OCI-LY3 (cell line): ENCODE measurements at regions not wholly inside any gene's neighbourhood (a gene's known extent, or its start where the extent isn't known, plus 50 kb on each side); places are given as distances from the start of the nearest gene placed in this dataset.

Experiments
- H2AFZ ChIP-seq: fragments of 200-600, 300-600 bp; shearing (Covaris generic); 2 replicates; pipeline ENCODE4 v1.6.0; 2014; ENCODE audit warnings: antibody characterized with exemption, low read depth, low read length
- H3K27ac ChIP-seq: fragments of 200-600, 300-600 bp; sonication (generic); 2 replicates; pipeline ENCODE4 v1.5.1; 2014; ENCODE audit warnings: mild to moderate bottlenecking, low read length, moderate library complexity, mixed read lengths
- H3K27me3 ChIP-seq: fragments of 200-600, 300-600 bp; sonication (generic); 2 replicates; pipeline ENCODE4 v1.6.1; 2014; ENCODE audit warnings: low read depth, low read length, mixed read lengths
- H3K36me3 ChIP-seq: fragments of 200-600, 300-600 bp; sonication (generic); replicated peaks from 2 replicates; pipeline ENCODE3; 2014; ENCODE audit warnings: low read depth, low read length, mixed read lengths
- H3K4me1 ChIP-seq: fragments of 300-600, 200-600 bp; sonication (generic); 2 replicates; pipeline ENCODE4 v1.6.1; 2014; ENCODE audit warnings: low read length, mixed read lengths
- H3K4me2 ChIP-seq: fragments of 200-600, 300-600 bp; sonication (generic); 2 replicates; pipeline ENCODE4 v1.6.1; 2014; ENCODE audit warnings: low read length, mixed read lengths
- H3K4me3 ChIP-seq: fragments of 300-600, 200-600 bp; sonication (generic); 2 replicates; pipeline ENCODE4 v1.5.1; 2014; ENCODE audit warnings: antibody characterized with exemption, mild to moderate bottlenecking, low read length, moderate library complexity
- H3K79me2 ChIP-seq: fragments of 300-600, 200-600 bp; shearing (Covaris generic); 2 replicates; pipeline ENCODE4 v1.6.1; 2014; ENCODE audit warnings: mild to moderate bottlenecking, low read length, mixed read lengths
- H3K9ac ChIP-seq: fragments of 300-600, 200-600 bp; shearing (Covaris generic); 2 replicates; pipeline ENCODE4 v1.6.0; 2014; ENCODE audit warnings: mild to moderate bottlenecking, low read length, moderate library complexity
- H3K9me3 ChIP-seq: fragments of 200-600, 300-600 bp; shearing (Covaris generic); 2 replicates; pipeline ENCODE4 v1.6.1; 2014; ENCODE audit warnings: low read length, mixed read lengths; ENCODE audit not compliant: insufficient read depth
- H4K20me1 ChIP-seq: fragments of 200-600, 300-600 bp; sonication (generic); 2 replicates; pipeline ENCODE4 v1.6.1; 2016; ENCODE audit warnings: low read length, mixed read lengths; ENCODE audit not compliant: insufficient read depth
- EZH2phosphoT487 ChIP-seq: fragments of 200-600 bp; shearing (Covaris generic); IDR thresholded peaks from 2 replicates; pipeline ENCODE4 v1.6.1; 2018; ENCODE audit warnings: antibody characterized with exemption, mixed run types, low read depth
- TF ChIP-seq, protein P1 (sequence below): fragments of 200-600, 300-600 bp; sonication (generic); IDR thresholded peaks from 2 replicates; pipeline ENCODE4 v1.5.1; 2014; ENCODE audit warnings: antibody characterized with exemption, low read length, low read depth

DNA sequence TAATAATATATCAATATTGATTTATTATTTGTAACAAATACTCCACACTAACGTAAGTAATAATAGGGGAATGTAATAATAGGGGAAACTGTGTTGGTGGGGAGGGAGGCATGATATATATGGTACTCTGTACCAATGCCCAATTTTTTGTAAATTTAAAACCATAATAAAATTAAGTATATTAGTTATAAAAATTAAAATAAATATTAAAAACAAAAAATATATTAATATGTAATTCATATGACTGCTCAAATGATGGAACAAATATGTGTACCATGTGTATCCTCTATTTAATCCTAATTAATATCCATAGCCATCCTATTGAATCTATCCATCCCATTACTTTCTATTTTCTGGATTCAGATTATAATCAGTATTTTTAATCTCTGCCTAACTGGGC lies 578.0 kb downstream of the KCNA4 start:
- H3K27me3 ChIP-seq = no peaks in the 10 kb centered on the region
- H4K20me1 ChIP-seq = no peaks in the 10 kb centered on the region
- H3K27ac ChIP-seq = no peak overlapping the region
- H3K9me3 ChIP-seq = no peaks in the 10 kb centered on the region
- no peak overlapping the region for H3K4me2 ChIP-seq
- no peak overlapping the region for H3K9ac ChIP-seq
- no peak overlapping the region for H3K4me3 ChIP-seq
- H3K36me3 ChIP-seq = no peaks in the 10 kb centered on the region
- H3K4me1 ChIP-seq = no peaks in the 10 kb centered on the region
- no peaks in the 10 kb centered on the region for H3K79me2 ChIP-seq
- no peak overlapping the region for H2AFZ ChIP-seq
- no peak for TF ChIP-seq EZH2phosphoT487
- TF ChIP-seq, protein P1, sequence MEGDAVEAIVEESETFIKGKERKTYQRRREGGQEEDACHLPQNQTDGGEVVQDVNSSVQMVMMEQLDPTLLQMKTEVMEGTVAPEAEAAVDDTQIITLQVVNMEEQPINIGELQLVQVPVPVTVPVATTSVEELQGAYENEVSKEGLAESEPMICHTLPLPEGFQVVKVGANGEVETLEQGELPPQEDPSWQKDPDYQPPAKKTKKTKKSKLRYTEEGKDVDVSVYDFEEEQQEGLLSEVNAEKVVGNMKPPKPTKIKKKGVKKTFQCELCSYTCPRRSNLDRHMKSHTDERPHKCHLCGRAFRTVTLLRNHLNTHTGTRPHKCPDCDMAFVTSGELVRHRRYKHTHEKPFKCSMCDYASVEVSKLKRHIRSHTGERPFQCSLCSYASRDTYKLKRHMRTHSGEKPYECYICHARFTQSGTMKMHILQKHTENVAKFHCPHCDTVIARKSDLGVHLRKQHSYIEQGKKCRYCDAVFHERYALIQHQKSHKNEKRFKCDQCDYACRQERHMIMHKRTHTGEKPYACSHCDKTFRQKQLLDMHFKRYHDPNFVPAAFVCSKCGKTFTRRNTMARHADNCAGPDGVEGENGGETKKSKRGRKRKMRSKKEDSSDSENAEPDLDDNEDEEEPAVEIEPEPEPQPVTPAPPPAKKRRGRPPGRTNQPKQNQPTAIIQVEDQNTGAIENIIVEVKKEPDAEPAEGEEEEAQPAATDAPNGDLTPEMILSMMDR = no peak

- H3K27me3 ChIP-seq = no peaks in the 10 kb centered on the region
- no peak for TF ChIP-seq EZH2phosphoT487
- TF ChIP-seq, protein P1 = no peak
- H3K27ac ChIP-seq = no peak overlapping the region
- no peaks in the 10 kb centered on the region for H3K36me3 ChIP-seq
- no peaks in the 10 kb centered on the region for H4K20me1 ChIP-seq
- no peaks in the 10 kb centered on the region for H3K9me3 ChIP-seq
- no peak overlapping the region for H2AFZ ChIP-seq
- no peaks in the 10 kb centered on the region for H3K79me2 ChIP-seq
- no peaks in the 10 kb centered on the region for H3K4me1 ChIP-seq
- no peak overlapping the region for H3K9ac ChIP-seq
- H3K4me2 ChIP-seq = no peak overlapping the region
- no peak overlapping the region for H3K4me3 ChIP-seq
Observed at GRCh38 chr11:29435421-29435820, 581.4 kb downstream of the KCNA4 start.

GRCh38 chr11:29432719-29433325 lies 584.0 kb downstream of the KCNA4 start:
- H3K36me3 ChIP-seq = no peaks in the 10 kb centered on the region
- no peak overlapping the region for H3K27ac ChIP-seq
- H3K4me3 ChIP-seq = no peak overlapping the region
- H4K20me1 ChIP-seq = no peaks in the 10 kb centered on the region
- no peak overlapping the region for H2AFZ ChIP-seq
- H3K27me3 ChIP-seq = no peaks in the 10 kb centered on the region
- TF ChIP-seq, protein P1 = peak; percentile 77
- TF ChIP-seq EZH2phosphoT487 = no peak
- H3K9me3 ChIP-seq = no peaks in the 10 kb centered on the region
- peak overlapping the region; percentile 24 for H3K4me2 ChIP-seq
- H3K9ac ChIP-seq = no peak overlapping the region
- H3K79me2 ChIP-seq = no peaks in the 10 kb centered on the region
- H3K4me1 ChIP-seq = no peaks in the 10 kb centered on the region

DNA sequence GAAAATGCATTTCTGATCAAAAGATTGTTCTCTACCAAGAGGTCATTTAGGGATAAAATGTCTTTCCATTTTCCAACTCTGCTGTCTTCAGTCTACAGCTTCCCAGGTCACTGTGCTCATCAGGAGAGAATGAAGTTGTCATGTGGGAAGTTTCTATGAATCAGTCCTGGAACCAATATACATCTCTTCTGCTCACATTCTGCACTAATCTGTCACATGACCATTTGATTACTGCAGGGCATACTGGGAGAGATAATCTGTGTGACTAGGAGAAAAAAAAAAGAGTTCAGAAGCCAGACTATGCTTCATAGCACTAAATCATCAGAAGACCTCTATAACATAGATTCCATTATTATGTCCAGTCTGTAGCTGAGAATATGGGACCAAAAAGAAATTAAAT lies 611.5 kb downstream of the KCNA4 start:
- Histone ChIP-seq H3K79me2 (no peaks in the 10 kb centered on the region), H3K4me3 (no peak overlapping the region), H4K20me1 (no peaks in the 10 kb centered on the region), H2AFZ (no peak overlapping the region), H3K4me1 (no peaks in the 10 kb centered on the region), H3K27me3 (no peaks in the 10 kb centered on the region), H3K9ac (no peak overlapping the region), H3K4me2 (no peak overlapping the region), H3K36me3 (no peaks in the 10 kb centered on the region), H3K9me3 (no peaks in the 10 kb centered on the region), H3K27ac (no peak overlapping the region)
- TF ChIP-seq EZH2phosphoT487 = no peak
- TF ChIP-seq, protein P1 = no peak
